ENCODE measurements at regions not wholly inside any gene's neighbourhood (a gene's known extent, or its start where the extent isn't known, plus 50 kb on each side); places are given as distances from the start of the nearest gene placed in this dataset.

DNA sequence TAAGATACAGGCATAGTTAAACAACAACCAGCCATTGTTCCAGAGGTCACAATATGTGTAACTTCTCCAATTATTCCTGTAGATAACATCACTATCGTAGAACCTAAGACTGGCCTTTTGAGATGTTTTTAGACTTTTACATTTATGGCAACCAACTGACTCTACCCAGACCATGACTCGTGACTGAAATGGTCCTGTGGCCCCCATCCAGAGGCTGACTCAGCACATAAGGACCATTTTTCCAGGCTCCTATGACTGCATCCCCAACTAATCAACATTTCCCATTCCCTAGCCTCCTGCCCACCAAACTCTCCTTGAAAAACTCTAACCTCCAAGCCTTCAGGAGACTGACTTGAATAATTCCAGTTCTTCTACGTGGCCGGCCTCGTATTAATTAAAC, 52.6 kb upstream of the NID2 start:
- TF ChIP-seq CTCF (conservative IDR thresholded peaks at IDR 0.05), result no peak
- H3K27ac ChIP-seq, result no peak overlapping the region

- TF ChIP-seq CTCF (conservative IDR thresholded peaks at IDR 0.05), result no peak
- no peak overlapping the region for H3K27ac ChIP-seq
These were observed 50.2 kb upstream of the NID2 start for GRCh38 chr14:52119030-52119429.
